ENCODE measurements at regions not wholly inside any gene's neighbourhood (a gene's known extent, or its start where the extent isn't known, plus 50 kb on each side); places are given as distances from the start of the nearest gene placed in this dataset.

DNA sequence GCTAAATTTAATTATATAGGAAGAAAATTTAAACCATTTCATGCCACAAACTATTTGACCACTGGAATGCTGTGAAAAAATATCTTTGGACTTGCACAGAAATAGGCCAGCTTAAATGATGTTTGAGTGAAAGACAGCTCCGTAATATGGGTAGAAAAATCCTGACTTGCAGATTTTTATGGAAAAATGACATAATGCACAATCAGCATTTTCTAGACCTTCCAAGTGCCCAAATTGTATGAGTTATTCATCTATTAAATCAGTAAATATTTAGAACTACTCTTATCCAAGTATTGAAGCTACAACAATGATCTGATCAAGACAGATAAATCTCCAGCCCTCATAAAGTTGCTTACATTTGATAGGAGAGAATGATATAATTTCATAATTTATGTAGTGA is 691.1 kb upstream of the DDX18 start:
- Histone ChIP-seq H3K36me3 (ENCODE audit: control insufficient read depth in 5 of 5, insufficient read depth in 5 of 5, low read length in 5 of 5) (no peaks in the 10 kb centered on the region), H3K4me1 (ENCODE audit: control insufficient read depth in 5 of 5, insufficient read depth in 5 of 5, low read length in 5 of 5) (no peaks in the 10 kb centered on the region), H3K4me3 (ENCODE audit: low read depth in 1 of 5, low read length in 5 of 5) (no peak overlapping the region), H3K9ac (ENCODE audit: low read length in 5 of 5) (no peak overlapping the region), H3K27ac (ENCODE audit: low read depth, low read length) (no peak overlapping the region), H3K27me3 (ENCODE audit: control insufficient read depth in 5 of 5, insufficient read depth in 4 of 5, low read length in 5 of 5) (no peaks in the 10 kb centered on the region), H3K9me3 (ENCODE audit: control insufficient read depth in 5 of 5, low read length in 5 of 5) (peaks cover 0 to 2% (median 0%) of the 10 kb centered on the region in 5 donors)

DNA sequence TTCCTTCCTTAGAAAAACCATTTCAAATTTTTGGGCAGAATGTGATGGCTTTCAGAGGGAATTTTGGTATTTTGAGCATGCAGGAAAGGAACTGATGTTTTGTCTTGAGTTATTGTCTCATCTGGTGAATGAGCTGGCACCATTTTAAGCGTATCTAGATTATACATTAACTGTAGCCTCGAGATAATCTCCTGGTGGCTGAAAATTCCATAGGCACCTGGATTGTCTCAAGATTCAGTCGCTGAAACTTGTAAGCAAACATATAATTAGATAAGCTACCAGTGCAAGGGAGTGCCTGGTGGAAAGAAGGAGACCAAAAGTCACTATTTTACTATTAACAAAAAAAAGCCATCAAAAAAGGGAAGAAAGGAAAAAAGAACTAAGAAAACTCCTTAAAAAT is 687.8 kb upstream of the DDX18 start:
- Histone ChIP-seq H3K27me3 (ENCODE audit: control insufficient read depth in 5 of 5, insufficient read depth in 4 of 5, low read length in 5 of 5) (no peaks in the 10 kb centered on the region), H3K4me3 (ENCODE audit: low read depth in 1 of 5, low read length in 5 of 5) (no peak overlapping the region), H3K9me3 (ENCODE audit: control insufficient read depth in 5 of 5, low read length in 5 of 5) (peaks cover 0 to 10% (median 0%) of the 10 kb centered on the region in 5 donors), H3K36me3 (ENCODE audit: control insufficient read depth in 5 of 5, insufficient read depth in 5 of 5, low read length in 5 of 5) (no peaks in the 10 kb centered on the region), H3K4me1 (ENCODE audit: control insufficient read depth in 5 of 5, insufficient read depth in 5 of 5, low read length in 5 of 5) (no peaks in the 10 kb centered on the region), H3K9ac (ENCODE audit: low read length in 5 of 5) (no peak overlapping the region), H3K27ac (ENCODE audit: low read depth, low read length) (no peak overlapping the region)

DNA sequence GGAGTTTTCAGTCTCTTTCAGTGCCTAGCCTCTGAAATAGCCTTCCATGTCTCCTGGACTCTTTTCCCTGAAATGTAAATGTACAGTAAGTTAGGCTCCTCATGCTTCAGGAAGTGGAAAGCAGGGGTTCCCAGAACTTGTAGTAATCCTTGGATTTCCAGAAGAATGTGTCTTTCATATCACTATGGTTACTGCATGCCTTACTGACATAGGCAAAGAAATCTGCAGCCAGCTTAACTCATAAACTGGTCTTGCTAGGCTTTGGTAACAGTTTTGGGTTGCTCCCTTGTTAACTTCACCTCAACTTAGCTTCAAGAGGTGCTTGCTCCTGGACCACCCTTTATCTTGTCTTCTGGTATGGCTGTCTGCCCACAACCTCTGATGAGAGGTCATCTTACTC is 686.8 kb upstream of the DDX18 start:
- no peaks in the 10 kb centered on the region for H3K36me3 ChIP-seq (ENCODE audit: control insufficient read depth in 5 of 5, insufficient read depth in 5 of 5, low read length in 5 of 5)
- no peak overlapping the region for H3K4me3 ChIP-seq (ENCODE audit: low read depth in 1 of 5, low read length in 5 of 5)
- no peak overlapping the region for H3K27ac ChIP-seq (ENCODE audit: low read depth, low read length)
- no peaks in the 10 kb centered on the region for H3K27me3 ChIP-seq (ENCODE audit: control insufficient read depth in 5 of 5, insufficient read depth in 4 of 5, low read length in 5 of 5)
- no peak overlapping the region for H3K9ac ChIP-seq (ENCODE audit: low read length in 5 of 5)
- no peaks in the 10 kb centered on the region for H3K4me1 ChIP-seq (ENCODE audit: control insufficient read depth in 5 of 5, insufficient read depth in 5 of 5, low read length in 5 of 5)
- peaks cover 0 to 10% (median 2%) of the 10 kb centered on the region in 5 donors for H3K9me3 ChIP-seq (ENCODE audit: control insufficient read depth in 5 of 5, low read length in 5 of 5)

DNA sequence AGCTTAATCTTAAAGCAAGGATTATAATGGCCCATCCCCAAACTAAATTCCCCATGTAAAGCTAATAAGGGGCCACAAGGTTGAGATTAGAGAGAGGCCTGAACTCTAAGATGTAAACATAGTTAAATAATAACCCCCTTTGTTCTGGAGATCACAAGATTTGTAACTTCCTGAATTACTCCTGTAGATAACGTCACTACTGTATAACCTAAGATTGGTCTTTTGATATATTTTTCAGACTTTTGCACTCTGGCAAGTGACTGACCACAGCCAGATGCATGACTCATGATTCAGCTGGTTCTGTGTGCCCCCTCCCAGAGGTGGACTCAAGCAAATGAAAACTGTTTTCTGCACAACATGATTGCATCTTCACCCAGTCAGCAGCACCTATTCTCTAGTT is 686.0 kb upstream of the DDX18 start:
- H3K36me3 ChIP-seq (ENCODE audit: control insufficient read depth in 5 of 5, insufficient read depth in 5 of 5, low read length in 5 of 5), result no peaks in the 10 kb centered on the region
- H3K27me3 ChIP-seq (ENCODE audit: control insufficient read depth in 5 of 5, insufficient read depth in 4 of 5, low read length in 5 of 5), result no peaks in the 10 kb centered on the region
- no peak overlapping the region for H3K27ac ChIP-seq (ENCODE audit: low read depth, low read length)
- H3K4me1 ChIP-seq (ENCODE audit: control insufficient read depth in 5 of 5, insufficient read depth in 5 of 5, low read length in 5 of 5), result no peaks in the 10 kb centered on the region
- H3K9me3 ChIP-seq (ENCODE audit: control insufficient read depth in 5 of 5, low read length in 5 of 5), result peaks cover 0 to 10% (median 3%) of the 10 kb centered on the region in 5 donors
- no peak overlapping the region for H3K9ac ChIP-seq (ENCODE audit: low read length in 5 of 5)
- H3K4me3 ChIP-seq (ENCODE audit: low read depth in 1 of 5, low read length in 5 of 5), result no peak overlapping the region

GRCh38 chr2:117137371-117137770 is 677.1 kb upstream of the DDX18 start:
- Histone ChIP-seq H3K27ac (ENCODE audit: low read depth, low read length) (no peak overlapping the region), H3K36me3 (ENCODE audit: control insufficient read depth in 5 of 5, insufficient read depth in 5 of 5, low read length in 5 of 5) (no peaks in the 10 kb centered on the region), H3K4me1 (ENCODE audit: control insufficient read depth in 5 of 5, insufficient read depth in 5 of 5, low read length in 5 of 5) (no peaks in the 10 kb centered on the region), H3K27me3 (ENCODE audit: control insufficient read depth in 5 of 5, insufficient read depth in 4 of 5, low read length in 5 of 5) (no peaks in the 10 kb centered on the region), H3K4me3 (ENCODE audit: low read depth in 1 of 5, low read length in 5 of 5) (no peak overlapping the region), H3K9me3 (ENCODE audit: control insufficient read depth in 5 of 5, low read length in 5 of 5) (peaks cover 0 to 8% (median 7%) of the 10 kb centered on the region in 5 donors), H3K9ac (ENCODE audit: low read length in 5 of 5) (no peak overlapping the region)

- Histone ChIP-seq H3K27ac (ENCODE audit: low read depth, low read length) (no peak overlapping the region), H3K4me3 (ENCODE audit: low read depth in 1 of 5, low read length in 5 of 5) (no peak overlapping the region), H3K4me1 (ENCODE audit: control insufficient read depth in 5 of 5, insufficient read depth in 5 of 5, low read length in 5 of 5) (no peaks in the 10 kb centered on the region), H3K27me3 (ENCODE audit: control insufficient read depth in 5 of 5, insufficient read depth in 4 of 5, low read length in 5 of 5) (no peaks in the 10 kb centered on the region), H3K9me3 (ENCODE audit: control insufficient read depth in 5 of 5, low read length in 5 of 5) (peaks cover 0 to 8% (median 7%) of the 10 kb centered on the region in 5 donors), H3K9ac (ENCODE audit: low read length in 5 of 5) (no peak overlapping the region), H3K36me3 (ENCODE audit: control insufficient read depth in 5 of 5, insufficient read depth in 5 of 5, low read length in 5 of 5) (no peaks in the 10 kb centered on the region)
Measured at GRCh38 chr2:117169036-117169765, 645.3 kb upstream of the DDX18 start.

GRCh38 chr2:117170897-117171296 is 643.6 kb upstream of the DDX18 start:
- no peaks in the 10 kb centered on the region for H3K27me3 ChIP-seq (ENCODE audit: control insufficient read depth in 5 of 5, insufficient read depth in 4 of 5, low read length in 5 of 5)
- H3K36me3 ChIP-seq (ENCODE audit: control insufficient read depth in 5 of 5, insufficient read depth in 5 of 5, low read length in 5 of 5), result no peaks in the 10 kb centered on the region
- H3K9me3 ChIP-seq (ENCODE audit: control insufficient read depth in 5 of 5, low read length in 5 of 5), result peaks cover 0 to 8% (median 7%) of the 10 kb centered on the region in 5 donors
- no peak overlapping the region for H3K27ac ChIP-seq (ENCODE audit: low read depth, low read length)
- no peak overlapping the region for H3K4me3 ChIP-seq (ENCODE audit: low read depth in 1 of 5, low read length in 5 of 5)
- H3K4me1 ChIP-seq (ENCODE audit: control insufficient read depth in 5 of 5, insufficient read depth in 5 of 5, low read length in 5 of 5), result no peaks in the 10 kb centered on the region
- H3K9ac ChIP-seq (ENCODE audit: low read length in 5 of 5), result no peak overlapping the region

- no peak overlapping the region for H3K27ac ChIP-seq (ENCODE audit: low read depth, low read length)
Measured at GRCh38 chr2:117179405-117179804, 635.1 kb upstream of the DDX18 start.

GRCh38 chr2:117190856-117191559 is 623.5 kb upstream of the DDX18 start:
- H3K9me3 ChIP-seq (ENCODE audit: control insufficient read depth in 5 of 5, low read length in 5 of 5), result no peaks in the 10 kb centered on the region
- H3K27me3 ChIP-seq (ENCODE audit: control insufficient read depth in 5 of 5, insufficient read depth in 4 of 5, low read length in 5 of 5), result no peaks in the 10 kb centered on the region
- H3K4me1 ChIP-seq (ENCODE audit: control insufficient read depth in 5 of 5, insufficient read depth in 5 of 5, low read length in 5 of 5), result peaks cover 0 to 4% (median 0%) of the 10 kb centered on the region in 5 donors
- H3K27ac ChIP-seq (ENCODE audit: low read depth, low read length), result no peak overlapping the region
- H3K36me3 ChIP-seq (ENCODE audit: control insufficient read depth in 5 of 5, insufficient read depth in 5 of 5, low read length in 5 of 5), result no peaks in the 10 kb centered on the region
- H3K9ac ChIP-seq (ENCODE audit: low read length in 5 of 5), result no peak overlapping the region
- no peak overlapping the region for H3K4me3 ChIP-seq (ENCODE audit: low read depth in 1 of 5, low read length in 5 of 5)

More at GRCh38 chr2:117179405-117179804, 635.1 kb upstream of the DDX18 start:
- H3K27me3 ChIP-seq (ENCODE audit: control insufficient read depth in 5 of 5, insufficient read depth in 4 of 5, low read length in 5 of 5), result no peaks in the 10 kb centered on the region
- H3K9ac ChIP-seq (ENCODE audit: low read length in 5 of 5), result no peak overlapping the region
- no peak overlapping the region for H3K4me3 ChIP-seq (ENCODE audit: low read depth in 1 of 5, low read length in 5 of 5)
- H3K4me1 ChIP-seq (ENCODE audit: control insufficient read depth in 5 of 5, insufficient read depth in 5 of 5, low read length in 5 of 5), result no peaks in the 10 kb centered on the region
- H3K9me3 ChIP-seq (ENCODE audit: control insufficient read depth in 5 of 5, low read length in 5 of 5), result peaks cover 0 to 7% (median 4%) of the 10 kb centered on the region in 5 donors
- no peaks in the 10 kb centered on the region for H3K36me3 ChIP-seq (ENCODE audit: control insufficient read depth in 5 of 5, insufficient read depth in 5 of 5, low read length in 5 of 5)

GRCh38 chr2:117195381-117195780 is 619.1 kb upstream of the DDX18 start:
- H3K4me1 ChIP-seq (ENCODE audit: control insufficient read depth in 5 of 5, insufficient read depth in 5 of 5, low read length in 5 of 5), result no peaks in the 10 kb centered on the region
- H3K9me3 ChIP-seq (ENCODE audit: control insufficient read depth in 5 of 5, low read length in 5 of 5), result no peaks in the 10 kb centered on the region
- no peaks in the 10 kb centered on the region for H3K27me3 ChIP-seq (ENCODE audit: control insufficient read depth in 5 of 5, insufficient read depth in 4 of 5, low read length in 5 of 5)
- H3K36me3 ChIP-seq (ENCODE audit: control insufficient read depth in 5 of 5, insufficient read depth in 5 of 5, low read length in 5 of 5), result no peaks in the 10 kb centered on the region
- H3K27ac ChIP-seq (ENCODE audit: low read depth, low read length), result no peak overlapping the region
- H3K4me3 ChIP-seq (ENCODE audit: low read depth in 1 of 5, low read length in 5 of 5), result no peak overlapping the region
- no peak overlapping the region for H3K9ac ChIP-seq (ENCODE audit: low read length in 5 of 5)
